Fibroblast of lung (primary cell): ENCODE measurements at regions not wholly inside any gene's neighbourhood (a gene's known extent, or its start where the extent isn't known, plus 50 kb on each side); places are given as distances from the start of the nearest gene placed in this dataset.

Experiments used
- EZH2 ChIP-seq: IDR thresholded peaks from 2 replicates; pipeline ENCODE4 v1.5.1; 2012; ENCODE audit warnings: low read length, control low read depth, mild to moderate bottlenecking; ENCODE audit errors: missing control alignments
- TF ChIP-seq, protein P1 (sequence below), 2 donors: IDR thresholded peaks in 1 of 2; conservative IDR thresholded peaks in 1 of 2; 1 replicate in 1 of 2; 2 replicates in 1 of 2; pipeline ENCODE4 v1.5.1; 2011 to 2012; ENCODE audit warnings: low read length in 2 of 2, control low read depth in 1 of 2, inconsistent platforms in 1 of 2, low read depth in 1 of 2, mild to moderate bottlenecking in 1 of 2

DNA sequence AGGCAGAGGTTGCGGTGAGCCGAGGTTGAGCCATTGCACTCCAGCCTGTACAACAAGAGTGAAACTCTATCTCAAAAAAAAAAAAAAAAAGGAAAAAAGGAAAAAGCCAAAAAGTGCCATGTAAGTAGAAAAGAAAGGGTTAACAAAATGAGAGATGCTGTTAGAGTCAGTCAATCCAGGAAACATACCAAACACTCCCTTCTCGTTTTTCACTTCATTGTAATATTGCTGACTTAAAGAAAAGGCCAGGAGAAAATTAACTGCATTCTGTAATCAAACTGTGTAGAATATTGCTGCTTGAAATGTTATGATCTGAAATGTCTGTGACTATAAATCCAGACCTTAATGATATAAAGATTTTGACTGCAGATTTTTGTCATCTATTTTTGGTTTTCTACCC lies 379.1 kb downstream of the ENC1 start:
- TF ChIP-seq, protein P1, sequence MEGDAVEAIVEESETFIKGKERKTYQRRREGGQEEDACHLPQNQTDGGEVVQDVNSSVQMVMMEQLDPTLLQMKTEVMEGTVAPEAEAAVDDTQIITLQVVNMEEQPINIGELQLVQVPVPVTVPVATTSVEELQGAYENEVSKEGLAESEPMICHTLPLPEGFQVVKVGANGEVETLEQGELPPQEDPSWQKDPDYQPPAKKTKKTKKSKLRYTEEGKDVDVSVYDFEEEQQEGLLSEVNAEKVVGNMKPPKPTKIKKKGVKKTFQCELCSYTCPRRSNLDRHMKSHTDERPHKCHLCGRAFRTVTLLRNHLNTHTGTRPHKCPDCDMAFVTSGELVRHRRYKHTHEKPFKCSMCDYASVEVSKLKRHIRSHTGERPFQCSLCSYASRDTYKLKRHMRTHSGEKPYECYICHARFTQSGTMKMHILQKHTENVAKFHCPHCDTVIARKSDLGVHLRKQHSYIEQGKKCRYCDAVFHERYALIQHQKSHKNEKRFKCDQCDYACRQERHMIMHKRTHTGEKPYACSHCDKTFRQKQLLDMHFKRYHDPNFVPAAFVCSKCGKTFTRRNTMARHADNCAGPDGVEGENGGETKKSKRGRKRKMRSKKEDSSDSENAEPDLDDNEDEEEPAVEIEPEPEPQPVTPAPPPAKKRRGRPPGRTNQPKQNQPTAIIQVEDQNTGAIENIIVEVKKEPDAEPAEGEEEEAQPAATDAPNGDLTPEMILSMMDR (conservative IDR thresholded peaks at IDR 0.05 in 1 of 2, IDR thresholded peaks at IDR 0.05 in 1 of 2; ENCODE audit: low read depth in 1 of 2, low read length in 2 of 2) = no peak
- no peak for TF ChIP-seq EZH2
